OCI-LY7 (cell line): ENCODE measurements at regions not wholly inside any gene's neighbourhood (a gene's known extent, or its start where the extent isn't known, plus 50 kb on each side); places are given as distances from the start of the nearest gene placed in this dataset.

ENCODE experiments used
- BruUV-seq: library from RNA; stranded (reverse); fragments of 400-500 nt; replicated peaks from 2 replicates; lab custom pipeline; 2021; lab: Mats Ljungman, UMichigan
- CTCF ChIA-PET: fragments of 300-600 bp; sonication (Branson Sonifier 250); formaldehyde crosslinking; loops from one replicate; lab custom pipeline; 2022; ENCODE audit warnings: antibody characterized with exemption; ENCODE audit not compliant: unreplicated experiment; lab: Charles Lee
- POLR2A ChIA-PET: fragments of 300-600 bp; sonication (Branson Sonifier 250); formaldehyde crosslinking; loops from one replicate; lab custom pipeline; 2022; ENCODE audit warnings: antibody characterized with exemption; lab: Charles Lee
- DNase-seq: peaks from one replicate; pipeline ENCODE4 v3.0.0-alpha.2; 2015; ENCODE audit warnings: low spot score
- H2AFZ ChIP-seq: fragments of 200-600 bp; sonication (generic), shearing (Covaris generic); 2 replicates; pipeline ENCODE4 v1.6.1; 2014; ENCODE audit warnings: mild to moderate bottlenecking, antibody characterized with exemption, low read length, moderate library complexity
- H3K27ac ChIP-seq: fragments of 200-600 bp; sonication (generic); 2 replicates; pipeline ENCODE4 v1.5.1; 2014; ENCODE audit warnings: mixed run types, low read depth, mild to moderate bottlenecking, moderate library complexity, low read length, inconsistent platforms; ENCODE audit not compliant: poor library complexity, severe bottlenecking
- H3K36me3 ChIP-seq: fragments of 200-600 bp; sonication (generic); 2 replicates; pipeline ENCODE4 v1.6.1; 2014; ENCODE audit warnings: mild to moderate bottlenecking, antibody characterized with exemption, low read length, moderate library complexity, mixed read lengths; ENCODE audit not compliant: insufficient read depth
- H3K4me1 ChIP-seq: fragments of 200-600 bp; sonication (generic); 2 replicates; pipeline ENCODE4 v1.5.1; 2014; ENCODE audit warnings: mild to moderate bottlenecking, low read length; ENCODE audit not compliant: insufficient read depth, poor library complexity, severe bottlenecking
- H3K4me2 ChIP-seq: fragments of 200-600 bp; sonication (generic); 2 replicates; pipeline ENCODE4 v1.6.1; 2014; ENCODE audit warnings: mild to moderate bottlenecking, low read length
- H3K4me3 ChIP-seq: fragments of 200-600 bp; sonication (generic); 2 replicates; pipeline ENCODE4 v1.5.1; 2014; ENCODE audit warnings: mild to moderate bottlenecking, low read depth, low read length; ENCODE audit not compliant: poor library complexity, severe bottlenecking
- H3K79me2 ChIP-seq: fragments of 200-600 bp; sonication (generic); 2 replicates; pipeline ENCODE4 v1.6.1; 2016; ENCODE audit warnings: low read depth, mild to moderate bottlenecking, low read length, moderate library complexity, mixed read lengths; ENCODE audit not compliant: insufficient read depth
- H3K9me2 ChIP-seq: fragments of 200-600 bp; sonication (generic); 2 replicates; pipeline ENCODE4 v1.6.1; 2016; ENCODE audit warnings: mild to moderate bottlenecking, low read length, mixed read lengths; ENCODE audit not compliant: insufficient read depth
- H3K9me3 ChIP-seq: fragments of 200-600 bp; sonication (generic); 2 replicates; pipeline ENCODE4 v1.6.1; 2014; ENCODE audit warnings: mild to moderate bottlenecking, mixed run types, low read length, mixed read lengths
- H4K20me1 ChIP-seq: fragments of 200-600 bp; sonication (generic); 2 replicates; pipeline ENCODE4 v1.6.1; 2014; ENCODE audit warnings: mild to moderate bottlenecking, antibody characterized with exemption, low read length, moderate library complexity, mixed read lengths; ENCODE audit not compliant: insufficient read depth
- CTCF ChIP-seq: fragments of 200-600 bp; sonication (generic); conservative IDR thresholded peaks from 2 replicates; pipeline ENCODE4 v1.5.1; 2014; ENCODE audit warnings: mild to moderate bottlenecking, antibody characterized with exemption, low read length, moderate library complexity, mixed read lengths
- EZH2phosphoT487 ChIP-seq: fragments of 200-600 bp; sonication (generic); IDR thresholded peaks from 2 replicates; pipeline ENCODE4 v1.6.1; 2018; ENCODE audit warnings: low read depth, borderline replicate concordance, mild to moderate bottlenecking, mixed run types, antibody characterized with exemption, low read length, moderate library complexity, mixed read lengths
- intact Hi-C: fragments of 100-400 bp; cut with micrococcal nuclease; formaldehyde crosslinking; loops from one replicate; pipeline ENCODE4 v1.10.0; 2022; ENCODE audit not compliant: unreplicated experiment

GRCh38 chr12:94031763-94032162, 116.6 kb upstream of the PLXNC1 start:
- Histone ChIP-seq H3K9me3 (no peaks in the 10 kb centered on the region), H2AFZ (no peak overlapping the region), H3K9me2 (no peaks in the 10 kb centered on the region), H3K4me3 (no peak overlapping the region), H4K20me1 (no peaks in the 10 kb centered on the region), H3K36me3 (no peaks in the 10 kb centered on the region), H3K4me1 (no peaks in the 10 kb centered on the region), H3K4me2 (no peak overlapping the region), H3K27ac (no peak overlapping the region), H3K79me2 (no peaks in the 10 kb centered on the region)
- ChIA-PET POLR2A (interaction anchor here (0.6 kb wide), 1 partner anchor 503 kb away, joined by 3 read pairs; no protein-coding TSS in a partner anchor), CTCF (no interaction called here)
- intact Hi-C loops, result no loop called here
- DNase-seq, result no peak
- TF ChIP-seq EZH2phosphoT487 (no peak), CTCF (no peak)
- BruUV-seq, result no TSS peak

DNA sequence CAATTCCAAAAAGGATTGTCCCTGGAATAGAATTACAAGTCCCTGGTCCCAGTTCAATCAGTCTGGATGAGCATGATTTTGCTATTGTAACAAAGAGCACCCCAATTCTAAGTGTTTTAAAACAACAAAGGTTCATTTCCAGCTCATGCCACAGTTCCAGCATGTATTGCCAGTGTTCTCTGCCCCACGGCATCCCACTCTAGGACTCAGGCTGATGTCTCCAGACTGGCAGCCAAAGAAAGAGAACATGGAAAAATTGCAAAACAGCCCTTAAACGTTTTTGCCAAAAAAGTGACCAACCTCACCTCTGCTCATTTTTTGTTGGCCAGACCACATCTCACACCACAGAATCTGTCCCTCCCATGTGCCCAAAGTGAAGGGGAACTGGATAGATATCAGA, 116.0 kb upstream of the PLXNC1 start:
- no peak for DNase-seq
- BruUV-seq, result no TSS peak
- CTCF ChIA-PET, result no interaction called here
- Histone ChIP-seq H2AFZ (no peak overlapping the region), H3K9me2 (no peaks in the 10 kb centered on the region), H3K4me1 (no peaks in the 10 kb centered on the region), H3K36me3 (no peaks in the 10 kb centered on the region), H3K4me2 (no peak overlapping the region), H3K9me3 (no peaks in the 10 kb centered on the region), H3K4me3 (no peak overlapping the region), H3K27ac (no peak overlapping the region), H3K79me2 (no peaks in the 10 kb centered on the region), H4K20me1 (no peaks in the 10 kb centered on the region)
- POLR2A ChIA-PET, result interaction anchor here (0.6 kb wide), 1 partner anchor 559 kb away, joined by 3 read pairs; no protein-coding TSS in a partner anchor
- TF ChIP-seq EZH2phosphoT487, result no peak
- no peak for TF ChIP-seq CTCF
- intact Hi-C loops, result no loop called here

GRCh38 chr12:94033101-94033500, 115.3 kb upstream of the PLXNC1 start:
- no peak overlapping the region for H3K27ac ChIP-seq
- ChIA-PET POLR2A (interaction anchor here (0.7 to 0.8 kb wide), 2 partner anchors 258 to 442 kb away, joined by 3 to 6 read pairs; no protein-coding TSS in a partner anchor), CTCF (no interaction called here)
- no peak overlapping the region for H3K4me2 ChIP-seq
- DNase-seq, result no peak
- intact Hi-C loops, result no loop called here
- no peak overlapping the region for H2AFZ ChIP-seq
- no TSS peak for BruUV-seq
- no peaks in the 10 kb centered on the region for H3K79me2 ChIP-seq
- no peaks in the 10 kb centered on the region for H3K4me1 ChIP-seq
- H3K9me2 ChIP-seq, result no peaks in the 10 kb centered on the region
- TF ChIP-seq EZH2phosphoT487, result no peak
- TF ChIP-seq CTCF, result no peak
- H3K9me3 ChIP-seq, result no peaks in the 10 kb centered on the region
- H3K36me3 ChIP-seq, result no peaks in the 10 kb centered on the region
- no peak overlapping the region for H3K4me3 ChIP-seq
- H4K20me1 ChIP-seq, result no peaks in the 10 kb centered on the region
